Dendritic cell treated with granulocyte-macrophage colony-stimulating factor and Interleukin-4, amounts not matched to agents 40 ng/mL and 50 ng/mL, for 4 days (primary cell): ENCODE measurements at regions not wholly inside any gene's neighbourhood (a gene's known extent, or its start where the extent isn't known, plus 50 kb on each side); places are given as distances from the start of the nearest gene placed in this dataset.
"Not testable (repeated sequence)": the region's sequence is repeated elsewhere in the genome, so short reads cannot be mapped to it uniquely, and the experiment has no call there.

Experiments used
- H3K27ac Mint-ChIP-seq: one replicate; pipeline ENCODE4 v1.8.0; 2022; ENCODE audit warnings: mild to moderate bottlenecking, mixed read lengths
- H3K27me3 Mint-ChIP-seq: one replicate; pipeline ENCODE4 v1.8.0; 2022; ENCODE audit warnings: mild to moderate bottlenecking, mixed read lengths
- H3K36me3 Mint-ChIP-seq: one replicate; pipeline ENCODE4 v1.8.0; 2022; ENCODE audit warnings: low read depth, mixed read lengths
- H3K4me1 Mint-ChIP-seq: one replicate; pipeline ENCODE4 v1.8.0; 2022; ENCODE audit warnings: low read depth, mixed read lengths
- H3K4me3 Mint-ChIP-seq: one replicate; pipeline ENCODE4 v1.8.0; 2022; ENCODE audit warnings: mild to moderate bottlenecking, moderate library complexity, mixed read lengths
- H3K9me3 Mint-ChIP-seq: one replicate; pipeline ENCODE4 v1.8.0; 2022; ENCODE audit warnings: mixed read lengths
- intact Hi-C: fragments of 100-400 bp; cut with micrococcal nuclease; formaldehyde crosslinking; loops from one replicate; pipeline ENCODE4 v1.15.0; 2022

DNA sequence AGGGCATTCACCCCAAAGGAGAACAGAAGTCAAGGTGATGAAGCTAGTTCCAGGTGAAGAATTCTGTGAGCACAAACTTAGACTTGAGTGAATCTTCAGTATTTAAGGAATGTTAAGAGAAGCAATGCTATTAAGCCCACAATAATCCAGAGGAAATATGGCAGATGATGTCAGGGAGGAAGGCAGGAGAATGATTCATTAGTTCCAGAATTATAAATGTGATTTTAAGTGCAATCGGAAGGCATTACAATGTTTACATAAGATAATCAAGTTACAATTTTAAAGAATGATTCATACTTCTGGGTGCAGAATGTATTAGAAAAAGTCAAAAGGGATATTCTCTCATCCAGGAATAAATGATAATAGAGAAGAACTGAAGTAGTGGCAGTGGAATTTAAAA is 545.2 kb upstream of the BRINP3 start:
- H3K36me3 Mint-ChIP-seq: no peaks in the 10 kb centered on the region
- peaks cover 25% of the 10 kb centered on the region for H3K9me3 Mint-ChIP-seq
- H3K4me3 Mint-ChIP-seq: no peak overlapping the region
- intact Hi-C loops: no loop called here
- H3K27me3 Mint-ChIP-seq: no peaks in the 10 kb centered on the region
- H3K4me1 Mint-ChIP-seq: no peaks in the 10 kb centered on the region
- no peak overlapping the region for H3K27ac Mint-ChIP-seq

DNA sequence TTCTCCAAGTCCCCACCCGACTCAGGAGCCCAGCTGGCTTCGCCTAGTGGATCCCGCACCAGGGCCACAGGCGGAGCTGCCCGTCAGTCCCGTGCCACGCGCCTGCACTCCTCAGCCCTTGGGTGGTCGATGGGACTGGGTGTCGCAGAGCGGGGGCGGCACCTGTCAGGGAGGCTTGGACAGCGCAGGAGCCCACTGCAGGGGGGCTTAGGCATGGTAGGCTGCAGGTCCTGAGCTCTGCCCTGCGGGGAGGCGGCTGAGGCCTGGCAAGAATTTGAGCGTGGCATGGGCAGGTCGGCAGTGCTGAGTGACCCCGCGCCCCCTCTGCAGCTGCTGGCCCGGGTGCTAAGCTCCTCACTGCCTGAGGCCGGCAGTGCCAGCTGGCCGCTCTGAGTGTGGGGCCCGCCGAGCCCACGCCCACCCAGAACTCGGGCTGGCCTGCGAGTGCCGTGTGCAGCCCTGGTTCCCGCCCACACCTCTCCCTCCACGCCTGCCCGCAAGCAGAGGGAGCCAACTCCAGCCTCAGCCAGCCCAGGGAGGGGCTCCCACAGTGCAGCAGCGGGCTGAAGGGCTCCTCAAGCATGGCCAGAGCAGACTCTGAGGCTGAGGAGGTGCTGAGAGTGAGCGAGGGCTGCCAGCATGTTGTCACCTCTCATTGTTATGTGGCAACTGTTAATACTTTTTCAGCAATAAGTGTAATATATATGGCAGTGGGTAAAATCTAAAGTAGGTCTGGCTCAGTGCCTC is 548.4 kb upstream of the BRINP3 start:
- no peak overlapping the region for H3K4me3 Mint-ChIP-seq
- no peaks in the 10 kb centered on the region for H3K27me3 Mint-ChIP-seq
- H3K9me3 Mint-ChIP-seq: peaks cover 52% of the 10 kb centered on the region
- no peak overlapping the region for H3K27ac Mint-ChIP-seq
- no peaks in the 10 kb centered on the region for H3K36me3 Mint-ChIP-seq
- intact Hi-C loops: no loop called here
- H3K4me1 Mint-ChIP-seq: no peaks in the 10 kb centered on the region

GRCh38 chr1:191026828-191027227 is 549.2 kb upstream of the BRINP3 start:
- Mint-ChIP-seq H3K27me3 (no peaks in the 10 kb centered on the region), H3K9me3 (peaks cover 52% of the 10 kb centered on the region), H3K4me3 (no peak overlapping the region), H3K36me3 (no peaks in the 10 kb centered on the region), H3K4me1 (no peaks in the 10 kb centered on the region), H3K27ac (no peak overlapping the region)
- intact Hi-C loops: no loop called here

- Mint-ChIP-seq H3K27me3 (no peaks in the 10 kb centered on the region), H3K4me1 (no peaks in the 10 kb centered on the region), H3K36me3 (no peaks in the 10 kb centered on the region), H3K4me3 (no peak overlapping the region), H3K9me3 (peaks cover 14% of the 10 kb centered on the region), H3K27ac (no peak overlapping the region)
- intact Hi-C loops: no loop called here
These were observed 556.5 kb upstream of the BRINP3 start for GRCh38 chr1:191034132-191034531.

- no peak overlapping the region for H3K4me3 Mint-ChIP-seq
- no peak overlapping the region for H3K27ac Mint-ChIP-seq
- H3K36me3 Mint-ChIP-seq: no peaks in the 10 kb centered on the region
- H3K27me3 Mint-ChIP-seq: no peaks in the 10 kb centered on the region
- intact Hi-C loops: no loop called here
- peaks cover 15% of the 10 kb centered on the region for H3K9me3 Mint-ChIP-seq
- H3K4me1 Mint-ChIP-seq: no peaks in the 10 kb centered on the region
These were observed 565.4 kb upstream of the BRINP3 start for GRCh38 chr1:191043066-191043465.

DNA sequence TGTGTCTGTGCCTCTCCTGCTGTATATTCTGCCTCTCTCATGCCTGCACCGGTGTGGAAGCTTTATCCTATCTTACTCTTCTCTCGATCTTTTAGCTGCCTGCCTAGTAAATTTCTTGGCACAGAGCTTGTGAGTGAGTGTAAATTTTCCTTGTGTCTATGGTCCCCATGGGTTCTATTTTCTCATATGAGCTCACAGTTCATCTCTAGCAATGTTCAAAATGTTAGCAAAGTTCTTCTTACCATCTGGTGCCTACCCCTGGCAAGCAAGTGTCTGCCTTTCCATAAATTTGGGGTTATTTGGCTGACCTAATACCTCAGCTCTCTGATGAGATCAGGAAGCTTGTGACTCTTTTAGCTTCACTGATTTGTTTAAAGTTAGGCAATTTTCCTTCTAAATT is 572.1 kb upstream of the BRINP3 start:
- H3K9me3 Mint-ChIP-seq: peaks cover 48% of the 10 kb centered on the region
- intact Hi-C loops: no loop called here
- H3K27me3 Mint-ChIP-seq: no peaks in the 10 kb centered on the region
- no peaks in the 10 kb centered on the region for H3K4me1 Mint-ChIP-seq
- H3K4me3 Mint-ChIP-seq: no peak overlapping the region
- H3K36me3 Mint-ChIP-seq: no peaks in the 10 kb centered on the region
- H3K27ac Mint-ChIP-seq: no peak overlapping the region

DNA sequence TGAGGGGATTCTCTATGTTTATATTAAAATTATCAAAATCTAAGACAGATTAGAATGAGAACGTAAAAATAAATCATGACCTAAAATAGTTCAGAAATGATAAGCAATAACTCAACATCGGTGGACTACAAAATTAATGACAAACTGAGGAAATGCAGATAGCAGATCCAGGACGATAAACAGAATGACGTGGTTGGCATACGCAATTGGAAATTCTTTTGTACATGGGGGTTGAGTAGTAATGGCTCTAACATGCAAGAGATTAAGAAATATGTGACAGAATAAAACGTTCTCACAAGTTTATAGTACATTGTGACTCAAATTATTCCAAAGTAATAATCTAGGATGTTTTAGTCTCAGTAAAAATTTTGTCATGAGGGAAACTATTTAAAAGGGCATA is 575.2 kb upstream of the BRINP3 start:
- intact Hi-C loops: no loop called here
- Mint-ChIP-seq H3K4me1 (no peaks in the 10 kb centered on the region), H3K4me3 (no peak overlapping the region), H3K36me3 (no peaks in the 10 kb centered on the region), H3K27ac (no peak overlapping the region), H3K27me3 (no peaks in the 10 kb centered on the region), H3K9me3 (peaks cover 33% of the 10 kb centered on the region)

- H3K27ac Mint-ChIP-seq: no peak overlapping the region
- H3K27me3 Mint-ChIP-seq: no peaks in the 10 kb centered on the region
- no peaks in the 10 kb centered on the region for H3K4me1 Mint-ChIP-seq
- intact Hi-C loops: no loop called here
- no peak overlapping the region for H3K4me3 Mint-ChIP-seq
- H3K36me3 Mint-ChIP-seq: no peaks in the 10 kb centered on the region
- peaks cover 31% of the 10 kb centered on the region for H3K9me3 Mint-ChIP-seq
These were observed 587.7 kb upstream of the BRINP3 start for GRCh38 chr1:191065346-191065745.

- Mint-ChIP-seq H3K4me3 (no peak overlapping the region), H3K4me1 (no peaks in the 10 kb centered on the region), H3K36me3 (no peaks in the 10 kb centered on the region), H3K27ac (no peak overlapping the region), H3K27me3 (no peaks in the 10 kb centered on the region), H3K9me3 (peaks cover 27% of the 10 kb centered on the region)
- intact Hi-C loops: no loop called here
These were observed 588.1 kb upstream of the BRINP3 start for GRCh38 chr1:191065771-191066170.

DNA sequence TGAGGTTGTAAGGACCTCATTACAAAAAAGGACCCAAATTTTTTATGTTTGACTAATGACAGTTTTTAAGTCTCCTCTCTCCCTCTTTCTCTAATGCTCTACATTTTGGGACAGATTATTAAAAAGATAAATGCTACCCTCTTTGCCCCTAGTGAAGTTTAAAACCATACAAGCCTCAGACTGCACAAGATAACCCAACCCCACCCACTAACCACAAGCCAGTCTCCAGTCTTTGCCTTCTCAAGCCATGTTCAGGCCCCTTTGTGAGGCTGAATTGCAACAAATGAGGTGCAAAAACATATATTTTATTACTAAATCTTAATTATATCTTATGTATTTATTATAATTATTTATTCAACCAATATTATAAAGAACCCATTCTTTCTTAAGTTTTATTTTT is 597.2 kb upstream of the BRINP3 start:
- intact Hi-C loops: no loop called here
- H3K4me1 Mint-ChIP-seq: no peaks in the 10 kb centered on the region

DNA sequence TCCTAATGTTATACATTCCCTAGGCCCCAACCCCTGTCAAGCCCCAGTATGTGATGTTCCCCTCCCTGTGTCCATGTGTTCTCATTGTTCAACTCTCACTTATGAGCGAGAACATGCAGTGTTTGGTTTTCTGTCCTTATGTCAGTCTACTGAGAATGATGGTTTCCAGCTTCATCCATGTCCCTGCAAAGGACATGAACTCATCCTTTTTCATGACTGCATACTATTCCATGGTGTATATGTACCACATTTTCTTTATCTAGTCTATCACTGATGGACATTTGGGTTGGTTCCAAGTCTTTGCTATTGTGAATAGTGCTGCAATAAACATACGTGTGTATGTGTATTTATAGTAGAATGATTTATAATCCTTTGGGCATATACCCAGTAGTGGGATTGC is 605.4 kb upstream of the BRINP3 start:
- H3K27me3 Mint-ChIP-seq, H3K4me3 Mint-ChIP-seq, H3K4me1 Mint-ChIP-seq, intact Hi-C loops, H3K9me3 Mint-ChIP-seq, H3K36me3 Mint-ChIP-seq, H3K27ac Mint-ChIP-seq: not testable (repeated sequence)

More for the DNA sequence above, 597.2 kb upstream of the BRINP3 start:
- H3K27ac Mint-ChIP-seq: no peak overlapping the region
- no peak overlapping the region for H3K4me3 Mint-ChIP-seq
- no peaks in the 10 kb centered on the region for H3K27me3 Mint-ChIP-seq
- no peaks in the 10 kb centered on the region for H3K36me3 Mint-ChIP-seq
- H3K9me3 Mint-ChIP-seq: no peaks in the 10 kb centered on the region

DNA sequence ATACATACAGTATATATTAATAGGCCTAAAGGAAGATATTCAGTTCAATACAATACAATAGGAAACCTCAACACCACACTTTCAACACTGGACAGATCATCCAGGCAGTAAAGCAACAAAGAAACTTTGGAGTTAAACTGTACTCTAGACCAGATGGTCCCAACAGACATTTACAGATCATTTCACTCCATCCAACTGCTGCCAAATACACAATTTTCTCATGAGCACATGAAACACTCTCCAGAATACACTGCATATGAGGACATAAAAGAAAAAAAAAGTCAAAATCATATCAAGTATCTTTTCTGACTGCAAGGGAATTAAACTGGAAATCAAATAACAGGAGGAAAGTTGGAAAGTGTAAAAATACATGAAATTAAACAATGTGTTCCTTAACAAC is 607.5 kb upstream of the BRINP3 start:
- no peaks in the 10 kb centered on the region for H3K27me3 Mint-ChIP-seq
- H3K9me3 Mint-ChIP-seq: no peaks in the 10 kb centered on the region
- intact Hi-C loops: no loop called here
- no peak overlapping the region for H3K27ac Mint-ChIP-seq
- no peaks in the 10 kb centered on the region for H3K36me3 Mint-ChIP-seq
- no peaks in the 10 kb centered on the region for H3K4me1 Mint-ChIP-seq
- H3K4me3 Mint-ChIP-seq: no peak overlapping the region

- H3K9me3 Mint-ChIP-seq: no peaks in the 10 kb centered on the region
- no peak overlapping the region for H3K27ac Mint-ChIP-seq
- H3K36me3 Mint-ChIP-seq: no peaks in the 10 kb centered on the region
- no peaks in the 10 kb centered on the region for H3K4me1 Mint-ChIP-seq
- H3K4me3 Mint-ChIP-seq: no peak overlapping the region
- no peaks in the 10 kb centered on the region for H3K27me3 Mint-ChIP-seq
- intact Hi-C loops: no loop called here
These were observed 609.2 kb upstream of the BRINP3 start for GRCh38 chr1:191086910-191087309.

DNA sequence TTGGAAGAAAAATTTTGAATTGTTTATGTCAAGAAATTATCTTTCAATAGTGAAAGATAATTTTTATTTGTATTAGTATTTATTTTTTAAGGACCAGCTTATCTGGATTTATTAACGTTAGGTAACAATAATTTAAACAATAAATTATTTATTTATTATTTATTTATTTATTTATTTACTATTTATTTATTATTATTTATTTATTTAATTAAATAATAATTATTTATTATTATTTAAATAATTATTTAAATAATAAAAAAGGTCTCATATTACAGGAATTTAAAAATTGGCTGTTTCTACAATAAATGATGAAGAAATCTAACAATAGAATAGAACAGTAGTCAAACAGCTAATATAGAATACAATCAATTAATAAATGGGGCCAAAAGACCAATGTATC is 618.7 kb upstream of the BRINP3 start:
- intact Hi-C loops: no loop called here
- Mint-ChIP-seq H3K27ac (no peak overlapping the region), H3K4me3 (no peak overlapping the region), H3K9me3 (peaks cover 21% of the 10 kb centered on the region), H3K4me1 (no peaks in the 10 kb centered on the region), H3K27me3 (no peaks in the 10 kb centered on the region), H3K36me3 (no peaks in the 10 kb centered on the region)

GRCh38 chr1:191099696-191100095 is 622.0 kb upstream of the BRINP3 start:
- peaks cover 13% of the 10 kb centered on the region for H3K9me3 Mint-ChIP-seq
- no peaks in the 10 kb centered on the region for H3K4me1 Mint-ChIP-seq
- no peaks in the 10 kb centered on the region for H3K36me3 Mint-ChIP-seq
- intact Hi-C loops: no loop called here
- no peak overlapping the region for H3K27ac Mint-ChIP-seq
- no peaks in the 10 kb centered on the region for H3K27me3 Mint-ChIP-seq
- no peak overlapping the region for H3K4me3 Mint-ChIP-seq
